ENCODE measurements at regions not wholly inside any gene's neighbourhood (a gene's known extent, or its start where the extent isn't known, plus 50 kb on each side); places are given as distances from the start of the nearest gene placed in this dataset.
"Not testable (repeated sequence)": the region's sequence is repeated elsewhere in the genome, so short reads cannot be mapped to it uniquely, and the experiment has no call there.

DNA sequence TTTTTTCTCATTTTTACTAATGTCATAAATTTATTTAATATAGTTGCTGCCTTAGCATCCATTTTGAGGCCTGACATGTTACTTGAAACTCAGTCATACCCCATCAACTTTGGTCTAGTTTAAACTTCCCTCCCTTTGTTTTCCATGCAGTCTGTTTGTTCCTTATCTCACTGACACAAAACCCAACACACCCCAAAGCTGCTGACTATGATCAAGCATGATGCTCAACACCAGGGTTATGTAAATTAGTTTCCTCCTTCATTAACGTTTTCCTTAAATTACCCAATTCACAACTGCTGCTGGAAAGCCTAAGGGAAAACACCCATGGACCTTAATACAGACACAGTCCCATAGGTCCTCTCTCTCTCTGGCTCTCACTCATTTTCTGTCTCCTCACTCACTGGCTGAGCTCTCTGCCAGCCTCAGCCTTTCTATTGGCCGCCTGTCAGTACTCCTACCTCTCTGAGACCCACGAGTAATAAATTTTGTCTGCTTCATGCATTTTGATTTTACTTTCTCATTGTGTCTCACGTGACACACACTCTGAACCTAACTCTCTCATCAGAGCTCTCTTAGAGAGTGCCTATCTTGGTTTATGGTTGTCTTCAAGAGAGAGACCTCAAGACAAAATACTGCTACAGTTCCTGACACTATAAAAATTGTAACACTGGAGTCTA, 904.5 kb downstream of the C6orf118 start:
- DNase-seq (ENCODE audit: low read depth in 1 of 2, low spot score in 1 of 2): no peak

GRCh38 chr6:164401871-164402270, 907.5 kb downstream of the C6orf118 start:
- DNase-seq (ENCODE audit: low read depth in 1 of 2, low spot score in 1 of 2): no peak

- no peak for DNase-seq (ENCODE audit: low read depth in 1 of 2, low spot score in 1 of 2)
These were observed 910.8 kb downstream of the C6orf118 start for GRCh38 chr6:164398647-164399046.

GRCh38 chr6:164396071-164397047, 913.0 kb downstream of the C6orf118 start:
- no peak for DNase-seq (ENCODE audit: low read depth in 1 of 2, low spot score in 1 of 2)

GRCh38 chr6:164379795-164380194, 929.6 kb downstream of the C6orf118 start:
- DNase-seq (ENCODE audit: low read depth in 1 of 2, low spot score in 1 of 2): no peak

GRCh38 chr6:164378330-164378729, 931.1 kb downstream of the C6orf118 start:
- DNase-seq (ENCODE audit: low read depth in 1 of 2, low spot score in 1 of 2): no peak

GRCh38 chr6:164377348-164377918, 932.0 kb downstream of the C6orf118 start:
- DNase-seq (ENCODE audit: low read depth in 1 of 2, low spot score in 1 of 2): no peak

GRCh38 chr6:164370773-164371172, 938.6 kb downstream of the C6orf118 start:
- DNase-seq (ENCODE audit: low read depth in 1 of 2, low spot score in 1 of 2): no peak

GRCh38 chr6:164359441-164359840, 944.9 kb downstream of the QKI start:
- no peak for DNase-seq (ENCODE audit: low read depth in 1 of 2, low spot score in 1 of 2)

DNA sequence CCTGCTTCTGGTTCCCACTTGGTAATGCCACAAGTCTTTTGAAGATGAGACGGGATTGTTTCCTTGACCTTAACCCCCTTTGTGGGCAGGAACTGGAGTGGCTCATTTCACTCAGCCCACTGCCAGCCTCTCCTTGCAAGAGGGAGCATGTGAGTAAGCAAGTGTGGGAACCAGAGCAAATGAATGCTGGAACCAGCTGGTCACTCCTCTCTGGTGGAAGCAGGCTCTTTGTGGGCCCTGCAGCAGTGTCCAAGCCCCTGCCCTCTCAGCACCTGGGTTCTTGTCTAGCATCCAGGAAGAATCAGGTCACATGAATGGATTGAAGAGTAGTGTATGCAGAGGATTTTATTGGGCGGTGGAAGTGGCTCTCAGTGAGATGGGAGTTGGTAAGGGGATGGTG, 944.5 kb downstream of the QKI start:
- DNase-seq (ENCODE audit: low read depth in 1 of 2, low spot score in 1 of 2): no peak

DNA sequence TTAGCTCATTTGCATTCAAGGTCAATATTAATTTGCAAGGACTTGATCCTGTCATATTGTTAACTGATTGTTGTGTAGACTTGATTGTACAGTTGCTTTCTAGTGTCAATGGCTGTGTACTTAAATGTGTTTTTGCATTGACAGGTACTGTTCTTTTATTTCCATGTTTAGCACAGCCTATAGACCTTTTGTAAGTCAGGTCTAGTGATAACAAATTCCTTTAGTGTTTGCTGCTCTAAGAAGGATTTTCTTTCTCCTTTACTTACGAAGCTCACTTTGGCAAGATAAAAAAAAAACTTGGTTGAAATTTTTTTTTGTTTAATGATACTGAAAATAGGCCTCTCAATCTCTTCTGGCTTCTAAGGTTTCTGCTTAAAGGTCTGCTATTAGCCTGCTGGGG, 942.3 kb downstream of the QKI start:
- no peak for DNase-seq (ENCODE audit: low read depth in 1 of 2, low spot score in 1 of 2)

GRCh38 chr6:164347455-164347854, 932.9 kb downstream of the QKI start:
- DNase-seq (ENCODE audit: low read depth in 1 of 2, low spot score in 1 of 2): no peak

- DNase-seq (ENCODE audit: low read depth in 1 of 2, low spot score in 1 of 2): no peak
These were observed 932.1 kb downstream of the QKI start for GRCh38 chr6:164346631-164347030.

GRCh38 chr6:164345806-164346496, 931.4 kb downstream of the QKI start:
- no peak for DNase-seq (ENCODE audit: low read depth in 1 of 2, low spot score in 1 of 2)

DNA sequence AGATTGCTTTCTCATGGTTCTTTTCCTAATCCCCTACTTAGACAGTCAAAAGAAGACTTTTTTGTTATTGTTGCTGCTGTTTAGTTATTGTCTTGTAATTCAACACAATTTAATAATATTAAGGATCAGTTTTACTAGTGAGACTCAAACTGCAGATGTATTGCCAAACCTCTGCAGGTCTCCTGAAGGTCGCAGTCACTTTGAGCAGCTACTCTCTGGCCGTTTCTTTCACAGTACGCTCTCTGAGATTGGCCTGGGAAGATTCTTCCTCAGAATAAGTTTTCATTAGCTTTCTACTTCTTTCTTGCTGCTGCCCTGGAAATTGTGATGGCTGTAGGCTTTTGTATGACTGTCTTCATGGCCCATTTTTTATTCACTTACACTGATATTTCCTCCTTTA, 930.8 kb downstream of the QKI start:
- DNase-seq (ENCODE audit: low read depth in 1 of 2, low spot score in 1 of 2): no peak

DNA sequence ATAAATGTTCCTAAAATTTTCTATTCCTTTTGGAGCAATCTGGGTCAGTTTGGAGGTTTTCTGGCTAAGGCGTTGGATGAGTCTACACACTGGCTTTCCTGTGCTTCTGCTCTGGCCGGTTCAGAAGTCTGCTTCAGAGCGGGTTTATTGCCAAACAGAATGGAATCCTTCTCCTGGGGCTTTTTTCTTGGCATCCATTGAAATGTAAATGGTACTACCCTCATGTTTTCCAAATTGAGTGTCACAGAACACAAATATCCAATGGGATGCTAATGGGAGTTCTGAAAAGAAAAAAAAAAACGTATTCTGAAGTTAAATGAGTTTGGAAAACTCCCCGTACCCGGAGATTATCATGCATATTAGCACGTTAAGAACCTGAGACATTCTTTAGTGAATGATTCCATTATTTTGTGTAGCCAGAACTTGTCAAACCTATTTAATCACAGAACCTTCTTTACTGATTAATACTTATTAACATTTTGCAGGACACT, 930.3 kb downstream of the QKI start:
- DNase-seq (ENCODE audit: low read depth in 1 of 2, low spot score in 1 of 2): no peak

DNA sequence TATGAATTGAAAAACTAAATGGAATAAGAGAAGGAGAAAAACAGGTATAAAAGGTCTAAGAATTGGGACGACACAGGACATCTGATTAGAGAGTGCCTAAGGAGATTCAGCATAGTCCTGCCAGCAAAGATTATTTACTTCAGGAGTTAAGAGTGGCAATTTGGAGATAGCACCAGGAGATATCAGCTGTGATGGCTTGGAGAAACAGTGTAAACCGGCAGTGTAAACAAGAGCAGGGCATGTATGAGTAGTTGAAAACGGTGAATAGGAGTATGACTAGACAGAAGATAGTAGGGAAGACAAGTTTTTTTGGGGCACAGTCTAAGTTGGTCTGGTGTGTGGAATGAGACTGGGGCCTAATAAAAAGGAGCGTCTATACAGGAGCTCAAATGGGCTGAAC, 924.9 kb downstream of the QKI start:
- not testable (repeated sequence) for DNase-seq (ENCODE audit: low read depth in 1 of 2, low spot score in 1 of 2)

GRCh38 chr6:164337925-164338397, 923.4 kb downstream of the QKI start:
- DNase-seq (ENCODE audit: low read depth in 1 of 2, low spot score in 1 of 2): no peak

DNA sequence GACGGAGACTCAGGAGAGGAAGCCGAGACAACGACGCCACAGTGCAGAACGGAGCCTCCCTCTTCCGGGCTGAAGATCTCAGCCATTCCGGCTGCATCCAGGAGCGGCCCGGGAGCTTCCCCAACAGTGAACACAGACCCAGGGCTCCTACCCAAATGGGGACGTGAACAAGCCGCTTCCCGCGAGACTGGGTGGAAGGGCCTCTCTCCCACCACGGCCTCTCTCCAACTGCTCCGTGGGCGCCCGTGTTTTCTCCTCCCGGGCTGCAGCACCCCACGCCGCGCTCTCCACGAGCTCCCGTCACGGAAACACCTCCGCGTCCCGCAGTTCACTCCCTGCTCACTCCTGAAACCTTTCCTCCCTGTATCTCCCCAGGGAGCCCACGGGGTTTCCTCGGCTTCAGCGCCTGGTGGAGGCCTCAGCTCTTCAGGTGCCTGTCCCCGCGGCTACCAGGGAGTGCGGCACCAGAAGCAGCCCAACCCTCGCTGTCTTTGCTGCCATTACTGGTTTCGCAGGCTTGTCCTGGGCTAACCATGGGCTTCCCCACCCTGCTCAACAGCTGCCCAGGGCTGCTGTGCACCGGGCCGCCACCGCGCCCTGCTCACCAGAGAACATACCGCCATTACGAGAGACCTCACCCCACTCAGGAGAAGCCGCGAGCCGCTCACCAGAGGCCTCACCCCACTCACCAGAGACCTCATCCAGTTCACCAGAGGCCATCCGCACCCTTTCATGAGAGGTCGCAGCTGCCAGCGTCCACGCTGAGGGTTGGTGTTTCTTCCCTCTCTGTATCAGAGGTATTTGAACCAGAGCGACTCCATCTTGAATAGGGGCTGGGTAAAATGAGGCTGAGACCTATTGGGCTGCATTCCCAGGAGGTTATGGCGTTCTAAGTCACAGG, 922.8 kb downstream of the QKI start:
- DNase-seq (ENCODE audit: low read depth in 1 of 2, low spot score in 1 of 2): no peak

DNA sequence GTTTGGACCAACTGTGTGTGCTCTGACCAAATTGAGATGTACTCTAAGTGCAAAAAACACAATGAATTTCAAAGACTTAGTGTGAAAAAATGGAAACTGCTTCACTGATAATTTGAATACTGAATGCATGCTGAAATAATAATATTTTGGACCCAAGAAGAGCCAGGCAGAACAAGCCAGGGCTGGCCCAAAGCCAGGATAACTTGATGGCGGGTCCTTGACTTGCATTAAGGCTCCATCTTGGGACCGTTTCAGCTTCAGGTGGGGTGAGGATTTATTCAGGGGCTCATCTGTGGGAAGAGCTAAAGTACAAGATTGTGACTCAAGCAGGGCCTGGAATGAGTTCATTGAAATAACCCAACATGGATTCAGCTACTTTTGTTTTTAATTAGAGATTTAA, 921.9 kb downstream of the QKI start:
- DNase-seq (ENCODE audit: low read depth in 1 of 2, low spot score in 1 of 2): no peak

Measured in activated CD4-positive, alpha-beta T cell treated with anti-CD3 and anti-CD28 coated beads, Interleukin-2, amount 50 U/mL, for 24 hours (primary cell).